HL-60 (cell line): ENCODE measurements at regions not wholly inside any gene's neighbourhood (a gene's known extent, or its start where the extent isn't known, plus 50 kb on each side); places are given as distances from the start of the nearest gene placed in this dataset.

Experiments used
- CTCF ChIP-seq: IDR thresholded peaks from one replicate; pipeline ENCODE4 v1.5.1; 2011; ENCODE audit warnings: low read length, control low read depth, inconsistent platforms; ENCODE audit not compliant: insufficient read depth
- GABPA ChIP-seq: IDR thresholded peaks from 2 replicates; pipeline ENCODE4 v1.6.1; 2012; ENCODE audit warnings: low read depth
- POLR2AphosphoS5 ChIP-seq: IDR thresholded peaks from 2 replicates; pipeline ENCODE4 v1.6.1; 2012; ENCODE audit warnings: low read depth
- REST ChIP-seq: IDR thresholded peaks from 2 replicates; pipeline ENCODE4 v1.6.1; 2012; ENCODE audit warnings: low read depth; ENCODE audit not compliant: insufficient replicate concordance

GRCh38 chr12:63013302-63013701 is 78.4 kb upstream of the PPM1H start:
- TF ChIP-seq POLR2AphosphoS5 (no peak), CTCF (no peak), REST (no peak), GABPA (no peak)
